ENCODE measurements at regions not wholly inside any gene's neighbourhood (a gene's known extent, or its start where the extent isn't known, plus 50 kb on each side); places are given as distances from the start of the nearest gene placed in this dataset.

- TF ChIP-seq CTCF (IDR thresholded peaks at IDR 0.05 in 2 of 3, conservative IDR thresholded peaks at IDR 0.05 in 1 of 3; ENCODE audit: control insufficient read depth in 2 of 3, extremely low read depth in 1 of 3, insufficient read depth in 1 of 3, low read depth in 3 of 3, low read length in 3 of 3) (no peak), NFIC (IDR thresholded peaks at IDR 0.05; ENCODE audit: low read depth, low read length) (no peak), IKZF2 (IDR thresholded peaks at IDR 0.05) (no peak), EGR1 (IDR thresholded peaks at IDR 0.05; ENCODE audit: borderline replicate concordance in 1 of 2, low read depth in 2 of 2, low read length in 2 of 2) (no peak)
- TF ChIP-seq, protein P1, sequence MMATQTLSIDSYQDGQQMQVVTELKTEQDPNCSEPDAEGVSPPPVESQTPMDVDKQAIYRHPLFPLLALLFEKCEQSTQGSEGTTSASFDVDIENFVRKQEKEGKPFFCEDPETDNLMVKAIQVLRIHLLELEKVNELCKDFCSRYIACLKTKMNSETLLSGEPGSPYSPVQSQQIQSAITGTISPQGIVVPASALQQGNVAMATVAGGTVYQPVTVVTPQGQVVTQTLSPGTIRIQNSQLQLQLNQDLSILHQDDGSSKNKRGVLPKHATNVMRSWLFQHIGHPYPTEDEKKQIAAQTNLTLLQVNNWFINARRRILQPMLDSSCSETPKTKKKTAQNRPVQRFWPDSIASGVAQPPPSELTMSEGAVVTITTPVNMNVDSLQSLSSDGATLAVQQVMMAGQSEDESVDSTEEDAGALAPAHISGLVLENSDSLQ (IDR thresholded peaks at IDR 0.05): no peak
Measured at GRCh38 chr16:61274211-61274610, 762.0 kb downstream of the CDH8 start (continued).

GRCh38 chr16:61270726-61271125 lies 765.5 kb downstream of the CDH8 start:
- ChIA-PET POLR2A (no interaction called here), RAD21 (ENCODE audit: unreplicated experiment) (no interaction called here), SMC1A (ENCODE audit: uncharacterized antibody, unreplicated experiment) (no interaction called here), CTCF (no interaction called here)
- Histone ChIP-seq H3K27me3 (replicated peaks in 1 of 2; ENCODE audit: control insufficient read depth in 2 of 2, insufficient read depth in 2 of 2, low read length in 1 of 2) (no peaks in the 10 kb centered on the region), H3K9ac (ENCODE audit: control insufficient read depth, insufficient read depth, low read length) (no peak overlapping the region), H4K20me1 (ENCODE audit: control insufficient read depth, insufficient read depth) (no peaks in the 10 kb centered on the region), H3K4me2 (ENCODE audit: control insufficient read depth, insufficient read depth) (no peak overlapping the region), H2AFZ (ENCODE audit: control insufficient read depth, low read depth, low read length) (no peak overlapping the region), H3K36me3 (ENCODE audit: control insufficient read depth in 2 of 2, insufficient read depth in 2 of 2, low read length in 1 of 2) (no peaks in the 10 kb centered on the region), H3K4me3 (no peak overlapping the region), H3K27ac (ENCODE audit: control insufficient read depth, insufficient read depth) (no peak overlapping the region), H3K79me2 (ENCODE audit: control insufficient read depth, insufficient read depth, low read length) (no peaks in the 10 kb centered on the region), H3K4me1 (ENCODE audit: control insufficient read depth, insufficient read depth, low read length) (no peaks in the 10 kb centered on the region), H3K9me3 (replicated peaks; ENCODE audit: control insufficient read depth, insufficient read depth, low read length) (no peaks in the 10 kb centered on the region)
- ATAC-seq (no peak), FAIRE-seq (no peak), DNase-seq (ENCODE audit: low read depth, low spot score) (no peak)
- in situ Hi-C loops (cut with MboI) (no loop called here), intact Hi-C loops (cut with micrococcal nuclease; ENCODE audit: unreplicated experiment) (no loop called here)
- TF ChIP-seq GATAD2B (conservative IDR thresholded peaks at IDR 0.05; ENCODE audit: low read depth) (no peak), NKRF (conservative IDR thresholded peaks at IDR 0.05) (no peak), ZBTB33 (IDR thresholded peaks at IDR 0.05) (no peak), ZBED1 (IDR thresholded peaks at IDR 0.05; ENCODE audit: borderline replicate concordance) (no peak), PAX8 (IDR thresholded peaks at IDR 0.05) (no peak)
- TF ChIP-seq, protein P2, sequence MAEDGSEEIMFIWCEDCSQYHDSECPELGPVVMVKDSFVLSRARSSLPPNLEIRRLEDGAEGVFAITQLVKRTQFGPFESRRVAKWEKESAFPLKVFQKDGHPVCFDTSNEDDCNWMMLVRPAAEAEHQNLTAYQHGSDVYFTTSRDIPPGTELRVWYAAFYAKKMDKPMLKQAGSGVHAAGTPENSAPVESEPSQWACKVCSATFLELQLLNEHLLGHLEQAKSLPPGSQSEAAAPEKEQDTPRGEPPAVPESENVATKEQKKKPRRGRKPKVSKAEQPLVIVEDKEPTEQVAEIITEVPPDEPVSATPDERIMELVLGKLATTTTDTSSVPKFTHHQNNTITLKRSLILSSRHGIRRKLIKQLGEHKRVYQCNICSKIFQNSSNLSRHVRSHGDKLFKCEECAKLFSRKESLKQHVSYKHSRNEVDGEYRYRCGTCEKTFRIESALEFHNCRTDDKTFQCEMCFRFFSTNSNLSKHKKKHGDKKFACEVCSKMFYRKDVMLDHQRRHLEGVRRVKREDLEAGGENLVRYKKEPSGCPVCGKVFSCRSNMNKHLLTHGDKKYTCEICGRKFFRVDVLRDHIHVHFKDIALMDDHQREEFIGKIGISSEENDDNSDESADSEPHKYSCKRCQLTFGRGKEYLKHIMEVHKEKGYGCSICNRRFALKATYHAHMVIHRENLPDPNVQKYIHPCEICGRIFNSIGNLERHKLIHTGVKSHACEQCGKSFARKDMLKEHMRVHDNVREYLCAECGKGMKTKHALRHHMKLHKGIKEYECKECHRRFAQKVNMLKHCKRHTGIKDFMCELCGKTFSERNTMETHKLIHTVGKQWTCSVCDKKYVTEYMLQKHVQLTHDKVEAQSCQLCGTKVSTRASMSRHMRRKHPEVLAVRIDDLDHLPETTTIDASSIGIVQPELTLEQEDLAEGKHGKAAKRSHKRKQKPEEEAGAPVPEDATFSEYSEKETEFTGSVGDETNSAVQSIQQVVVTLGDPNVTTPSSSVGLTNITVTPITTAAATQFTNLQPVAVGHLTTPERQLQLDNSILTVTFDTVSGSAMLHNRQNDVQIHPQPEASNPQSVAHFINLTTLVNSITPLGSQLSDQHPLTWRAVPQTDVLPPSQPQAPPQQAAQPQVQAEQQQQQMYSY (CRISPR knock-in tag; IDR thresholded peaks at IDR 0.05): no peak
- no TSS peak for BruUV-seq (replicated peaks)
